Heart left ventricle (tissue), 16 donors: ENCODE measurements at regions not wholly inside any gene's neighbourhood (a gene's known extent, or its start where the extent isn't known, plus 50 kb on each side); places are given as distances from the start of the nearest gene placed in this dataset.

Source experiments
- ATAC-seq, 4 donors: fragments of 200-7000 bp; cut with Tn5 transposase; one replicate each; pipeline ENCODE4 v1.9.1; 2020 to 2022; ENCODE audit warnings: moderate library complexity in 4 of 4, mild to moderate bottlenecking in 3 of 4, moderate number of reproducible peaks in 1 of 4
- DNase-seq, 5 donors: peaks; one replicate each; pipeline ENCODE4 v3.0.0-alpha.2; 2020
- H3K27ac ChIP-seq, 12 donors: fragments of 200-600 bp; sonication (generic) in 4 of 12; one replicate each; pipeline versions ENCODE4 v1.5.0 to v1.8.0; 2016 to 2022; ENCODE audit warnings: mild to moderate bottlenecking in 2 of 12
- H3K27me3 ChIP-seq, 9 donors: fragments of 200-600 bp; sonication (generic) in 2 of 9; one replicate each; pipeline versions ENCODE4 v1.5.1 to v1.8.0; 2016 to 2022; ENCODE audit warnings: mild to moderate bottlenecking in 3 of 9
- H3K36me3 ChIP-seq, 9 donors: fragments of 200-600 bp; sonication (generic) in 2 of 9; one replicate each; pipeline versions ENCODE4 v1.5.0 to v1.8.0; 2018 to 2022; ENCODE audit warnings: mild to moderate bottlenecking in 2 of 9
- H3K4me1 ChIP-seq, 12 donors: fragments of 200-600 bp; sonication (generic) in 4 of 12; one replicate each; pipeline versions ENCODE4 v1.5.0 to v1.8.0; 2016 to 2022; ENCODE audit warnings: mild to moderate bottlenecking in 3 of 12
- H3K4me3 ChIP-seq, 12 donors: fragments of 200-600 bp; sonication (generic) in 4 of 12; one replicate each; pipeline versions ENCODE4 v1.5.0 to v1.8.0; 2017 to 2022; ENCODE audit warnings: mild to moderate bottlenecking in 9 of 12, moderate library complexity in 4 of 12
- H3K9me3 ChIP-seq, 12 donors: fragments of 200-600 bp; sonication (generic) in 4 of 12; one replicate each; pipeline versions ENCODE4 v1.5.0 to v1.8.0; 2016 to 2022; ENCODE audit warnings: mild to moderate bottlenecking in 1 of 12
- CTCF ChIP-seq, 12 donors: fragments of 200-600 bp; sonication (generic) in 4 of 12; IDR thresholded peaks; one replicate each; pipeline versions ENCODE4 v1.5.0 to v1.8.0; 2018 to 2022; ENCODE audit warnings: antibody characterized with exemption in 12 of 12, mild to moderate bottlenecking in 5 of 12
- POLR2A ChIP-seq, 2 donors: fragments of 450-650 bp; IDR thresholded peaks; one replicate each; pipeline ENCODE4 v1.6.1; 2017; ENCODE audit warnings: antibody characterized with exemption in 2 of 2, mild to moderate bottlenecking in 2 of 2, moderate library complexity in 2 of 2
- WGBS, 4 donors: extraction: QIAGEN DNeasy Blood & Tissue Kit in 2 of 4; methylation state at CpG; one replicate each; pipeline versions ENCODE4 v1.1.5 to v1.1.7; 2013 to 2018; 5-methylcytosine and 5-hydroxymethylcytosine counted together
- intact Hi-C, 10 donors: fragments of 100-400 bp; cut with DNase I; formaldehyde crosslinking; loops; one replicate each; pipeline versions ENCODE4 v1.11.1 to v1.14.2; 2022
- donor health status: ischemic (EF 13 %, LVEDD 7.1; RV severe dilation, severe dysfunction).
- donor health status: healthy with polysubstance abuse.
- donor health status: DM: no; HTN: yes; CAD: no.
- donor health status: DM: no; HTN: no; CAD: no.
- donor health status: ischemic (EF 25% LVEDD 6.9; RV normal size, moderate dysfunction).
- donor health status: ischemic (EF 25% LVEDD 5.7; RV mildly dilated, moderate dysfunction).
- donor health status: healthy.
- donor health status: DM: yes; HTN: yes; CAD: no.
- donor health status: ischemic (EF 35%, LVEDD 5.7; RV mildly dilated, moderate dysfunction).
- donor health status: nonischemic (EF 11% LVEDD 7.7; RV severe dilation, severe dysfunction).
- donor health status: DM: yes; HTN: yes; CAD: no.
- donor health status: PGD.
- donor health status: ischemic (EF 29% LVEDD 5.4; RV normal size, mild dysfunction).
- donor health status: nonischemic (EF 23%, LVEDD 6.1; RV moderate dilation, normal function).

- H3K4me3 ChIP-seq, result no peak overlapping the region
- intact Hi-C loops, result no loop called here
- WGBS, 4 donors, result 33 to 61% (median 49%) methylated on average over 2 of the region's 2 CpGs
- H3K27me3 ChIP-seq, result no peaks in the 10 kb centered on the region
- TF ChIP-seq CTCF (IDR thresholded peaks at IDR 0.05) (no peak), POLR2A (IDR thresholded peaks at IDR 0.05) (no peak)
- no peak for DNase-seq
- no peaks in the 10 kb centered on the region for H3K36me3 ChIP-seq
- H3K9me3 ChIP-seq, result no peaks in the 10 kb centered on the region
- H3K4me1 ChIP-seq, result peaks cover 0 to 7% (median 0%) of the 10 kb centered on the region in 12 donors
- no peak overlapping the region for H3K27ac ChIP-seq
- no peak for ATAC-seq
Observed at GRCh38 chr1:218851586-218851985, 322.1 kb upstream of the LYPLAL1 start.

GRCh38 chr1:218852527-218852926 lies 321.2 kb upstream of the LYPLAL1 start:
- TF ChIP-seq CTCF (IDR thresholded peaks at IDR 0.05) (no peak), POLR2A (IDR thresholded peaks at IDR 0.05) (no peak)
- no peak overlapping the region for H3K27ac ChIP-seq
- no peak for DNase-seq
- intact Hi-C loops, result no loop called here
- H3K27me3 ChIP-seq, result no peaks in the 10 kb centered on the region
- peaks cover 0 to 6% (median 0%) of the 10 kb centered on the region in 12 donors for H3K4me1 ChIP-seq
- H3K9me3 ChIP-seq, result no peaks in the 10 kb centered on the region
- whole genome bisulfite sequencing, 4 donors, result 88 to 93% (median 91%) methylated on average over 4 of the region's 4 CpGs
- no peak for ATAC-seq
- no peak overlapping the region for H3K4me3 ChIP-seq
- no peaks in the 10 kb centered on the region for H3K36me3 ChIP-seq

- H3K4me1 ChIP-seq, result no peaks in the 10 kb centered on the region
- no peak overlapping the region for H3K4me3 ChIP-seq
- H3K27ac ChIP-seq, result no peak overlapping the region
- H3K9me3 ChIP-seq, result no peaks in the 10 kb centered on the region
- 97 to 99% (median 98%) methylated on average over 3 of the region's 3 CpGs for WGBS, 4 donors
- ATAC-seq (no peak), DNase-seq (no peak)
- no peaks in the 10 kb centered on the region for H3K36me3 ChIP-seq
- TF ChIP-seq POLR2A (IDR thresholded peaks at IDR 0.05), result no peak
- TF ChIP-seq CTCF (IDR thresholded peaks at IDR 0.05), result no peak
- no peaks in the 10 kb centered on the region for H3K27me3 ChIP-seq
- intact Hi-C loops, result no loop called here
Observed at GRCh38 chr1:218863987-218864386, 309.7 kb upstream of the LYPLAL1 start.

GRCh38 chr1:218865591-218865990 lies 308.1 kb upstream of the LYPLAL1 start:
- Histone ChIP-seq H3K9me3 (no peaks in the 10 kb centered on the region), H3K4me1 (no peaks in the 10 kb centered on the region), H3K27ac (no peak overlapping the region), H3K27me3 (no peaks in the 10 kb centered on the region), H3K4me3 (no peak overlapping the region), H3K36me3 (no peaks in the 10 kb centered on the region)
- no peak for ATAC-seq
- no peak for DNase-seq
- no peak for TF ChIP-seq CTCF (IDR thresholded peaks at IDR 0.05)
- TF ChIP-seq POLR2A (IDR thresholded peaks at IDR 0.05), result no peak
- WGBS, 4 donors, result 68 to 85% (median 72%) methylated on average over 1 of the region's 1 CpG
- intact Hi-C loops, result no loop called here
